Uterus (tissue), 3 donors: ENCODE measurements at regions not wholly inside any gene's neighbourhood (a gene's known extent, or its start where the extent isn't known, plus 50 kb on each side); places are given as distances from the start of the nearest gene placed in this dataset.

ENCODE experiments used
- DNase-seq, 2 donors: peaks; one replicate each; pipeline ENCODE4 v3.0.0-alpha.2; 2019 to 2020
- H3K27ac ChIP-seq, 2 donors: fragments of 200-600 bp; sonication (generic); 1 replicate in 1 of 2; 2 replicates in 1 of 2; pipeline ENCODE4 v1.5.1; 2016 to 2018
- H3K27me3 ChIP-seq, 2 donors: fragments of 200-600 bp; sonication (generic); one replicate each; pipeline ENCODE4 v1.5.1; 2018 to 2019; ENCODE audit warnings: control low read depth in 1 of 2
- H3K36me3 ChIP-seq, 2 donors: fragments of 200-600 bp; sonication (generic); one replicate each; pipeline ENCODE4 v1.5.1; 2019; ENCODE audit warnings: control low read depth in 1 of 2
- H3K4me1 ChIP-seq, 2 donors: fragments of 200-600 bp; sonication (generic); one replicate each; pipeline ENCODE4 v1.5.1; 2018 to 2019; ENCODE audit warnings: control low read depth in 1 of 2
- H3K4me3 ChIP-seq, 2 donors: fragments of 200-600 bp; sonication (generic); 1 replicate in 1 of 2; 2 replicates in 1 of 2; pipeline ENCODE4 v1.5.1; 2018 to 2019; ENCODE audit warnings: mild to moderate bottlenecking in 1 of 2
- H3K9me3 ChIP-seq, 2 donors: fragments of 200-600 bp; sonication (generic); one replicate each; pipeline ENCODE4 v1.5.1; 2019; ENCODE audit warnings: control low read depth in 1 of 2
- CTCF ChIP-seq, 4 experiments: fragments of 200-600 bp in 2 of 4; fragments of 450-650 bp in 2 of 4; sonication (generic) in 2 of 4; IDR thresholded peaks; one replicate each; pipeline ENCODE4 v1.5.1; 2016 to 2019; ENCODE audit warnings: antibody characterized with exemption in 4 of 4, mild to moderate bottlenecking in 2 of 4, moderate library complexity in 1 of 4
- POLR2A ChIP-seq, 2 donors: fragments of 450-650 bp; IDR thresholded peaks; one replicate each; pipeline ENCODE4 v1.6.1; 2016; ENCODE audit warnings: antibody characterized with exemption in 2 of 2, mild to moderate bottlenecking in 1 of 2, moderate library complexity in 1 of 2
- intact Hi-C: fragments of 100-400 bp; cut with DNase I; formaldehyde crosslinking; loops from one replicate; pipeline ENCODE4 v1.15.1; 2023; ENCODE audit warnings: low total_unique reads
- donor health status: DM: yes; HTN: yes; CAD: no.

- TF ChIP-seq CTCF (IDR thresholded peaks at IDR 0.05), result no peak
- TF ChIP-seq POLR2A (IDR thresholded peaks at IDR 0.05), result no peak
- Histone ChIP-seq H3K27me3 (no peaks in the 10 kb centered on the region), H3K27ac (no peak overlapping the region), H3K36me3 (no peaks in the 10 kb centered on the region), H3K4me3 (no peak overlapping the region), H3K9me3 (no peaks in the 10 kb centered on the region), H3K4me1 (no peaks in the 10 kb centered on the region)
- DNase-seq, result no peak
- intact Hi-C loops, result no loop called here
Observed at GRCh38 chr21:20730441-20730840, 267.8 kb upstream of the NCAM2 start.

- Histone ChIP-seq H3K9me3 (no peaks in the 10 kb centered on the region), H3K4me3 (no peak overlapping the region), H3K36me3 (no peaks in the 10 kb centered on the region), H3K27ac (no peak overlapping the region), H3K4me1 (no peaks in the 10 kb centered on the region), H3K27me3 (no peaks in the 10 kb centered on the region)
- intact Hi-C loops, result no loop called here
- no peak for DNase-seq
- no peak for TF ChIP-seq CTCF (IDR thresholded peaks at IDR 0.05)
- TF ChIP-seq POLR2A (IDR thresholded peaks at IDR 0.05), result no peak
Observed at GRCh38 chr21:20735257-20735656, 263.0 kb upstream of the NCAM2 start.

- no peak for TF ChIP-seq CTCF (IDR thresholded peaks at IDR 0.05)
- TF ChIP-seq POLR2A (IDR thresholded peaks at IDR 0.05), result no peak
- no peaks in the 10 kb centered on the region for H3K27me3 ChIP-seq
- no peaks in the 10 kb centered on the region for H3K36me3 ChIP-seq
- no peak overlapping the region for H3K4me3 ChIP-seq
- H3K9me3 ChIP-seq, result no peaks in the 10 kb centered on the region
- intact Hi-C loops, result no loop called here
- no peaks in the 10 kb centered on the region for H3K4me1 ChIP-seq
- no peak for DNase-seq
- no peak overlapping the region for H3K27ac ChIP-seq
Observed at GRCh38 chr21:20737227-20737913, 260.8 kb upstream of the NCAM2 start.

GRCh38 chr21:20739421-20739820, 258.8 kb upstream of the NCAM2 start:
- no peak overlapping the region for H3K4me3 ChIP-seq
- TF ChIP-seq POLR2A (IDR thresholded peaks at IDR 0.05), result no peak
- no peaks in the 10 kb centered on the region for H3K4me1 ChIP-seq
- H3K27ac ChIP-seq, result no peak overlapping the region
- no peak for DNase-seq
- H3K9me3 ChIP-seq, result no peaks in the 10 kb centered on the region
- no peaks in the 10 kb centered on the region for H3K27me3 ChIP-seq
- intact Hi-C loops, result no loop called here
- no peaks in the 10 kb centered on the region for H3K36me3 ChIP-seq

- DNase-seq, result no peak
- no peaks in the 10 kb centered on the region for H3K27me3 ChIP-seq
- TF ChIP-seq POLR2A (IDR thresholded peaks at IDR 0.05) (no peak), CTCF (IDR thresholded peaks at IDR 0.05) (no peak)
- H3K27ac ChIP-seq, result no peak overlapping the region
- no peak overlapping the region for H3K4me3 ChIP-seq
- no peaks in the 10 kb centered on the region for H3K4me1 ChIP-seq
- no peaks in the 10 kb centered on the region for H3K36me3 ChIP-seq
- H3K9me3 ChIP-seq, result no peaks in the 10 kb centered on the region
- intact Hi-C loops, result no loop called here
Observed at GRCh38 chr21:20741445-20741844, 256.8 kb upstream of the NCAM2 start.

- intact Hi-C loops, result no loop called here
Observed at GRCh38 chr21:20760221-20760620, 238.0 kb upstream of the NCAM2 start.

More at GRCh38 chr21:20760221-20760620, 238.0 kb upstream of the NCAM2 start:
- no peak overlapping the region for H3K27ac ChIP-seq
- H3K36me3 ChIP-seq, result no peaks in the 10 kb centered on the region
- TF ChIP-seq POLR2A (IDR thresholded peaks at IDR 0.05), result no peak
- no peak for TF ChIP-seq CTCF (IDR thresholded peaks at IDR 0.05)
- no peaks in the 10 kb centered on the region for H3K9me3 ChIP-seq
- no peak overlapping the region for H3K4me3 ChIP-seq
- no peaks in the 10 kb centered on the region for H3K4me1 ChIP-seq
- DNase-seq, result no peak
- no peaks in the 10 kb centered on the region for H3K27me3 ChIP-seq
